ENCODE measurements at regions not wholly inside any gene's neighbourhood (a gene's known extent, or its start where the extent isn't known, plus 50 kb on each side); places are given as distances from the start of the nearest gene placed in this dataset.

DNA sequence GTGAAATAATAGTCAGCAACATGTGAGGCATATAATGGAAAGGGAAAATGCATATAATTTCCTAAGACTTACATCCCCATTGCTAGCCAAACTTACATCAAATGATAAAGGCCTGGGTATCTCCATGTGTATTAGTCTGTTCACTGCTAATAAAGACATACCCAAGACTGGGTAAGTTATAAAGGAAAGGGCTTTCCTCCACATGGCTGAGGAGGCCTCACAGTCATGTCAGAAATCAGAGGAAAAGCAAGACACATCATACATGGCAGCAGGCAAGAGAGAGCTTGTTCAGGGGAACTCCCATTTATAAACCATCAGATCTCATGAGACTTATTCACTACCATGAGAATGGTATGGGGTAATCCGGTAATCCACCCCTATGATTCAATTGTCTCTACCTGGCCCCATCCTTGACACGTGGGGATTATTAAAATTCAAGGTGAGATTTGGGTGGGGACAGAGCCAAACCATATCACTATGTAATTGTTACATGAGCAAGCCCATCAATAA lies 161.5 kb upstream of the SAMSN1 start:
- H3K4me3 ChIP-seq, result no peak overlapping the region
- no peaks in the 10 kb centered on the region for H3K27me3 ChIP-seq
- TF ChIP-seq, protein P1, sequence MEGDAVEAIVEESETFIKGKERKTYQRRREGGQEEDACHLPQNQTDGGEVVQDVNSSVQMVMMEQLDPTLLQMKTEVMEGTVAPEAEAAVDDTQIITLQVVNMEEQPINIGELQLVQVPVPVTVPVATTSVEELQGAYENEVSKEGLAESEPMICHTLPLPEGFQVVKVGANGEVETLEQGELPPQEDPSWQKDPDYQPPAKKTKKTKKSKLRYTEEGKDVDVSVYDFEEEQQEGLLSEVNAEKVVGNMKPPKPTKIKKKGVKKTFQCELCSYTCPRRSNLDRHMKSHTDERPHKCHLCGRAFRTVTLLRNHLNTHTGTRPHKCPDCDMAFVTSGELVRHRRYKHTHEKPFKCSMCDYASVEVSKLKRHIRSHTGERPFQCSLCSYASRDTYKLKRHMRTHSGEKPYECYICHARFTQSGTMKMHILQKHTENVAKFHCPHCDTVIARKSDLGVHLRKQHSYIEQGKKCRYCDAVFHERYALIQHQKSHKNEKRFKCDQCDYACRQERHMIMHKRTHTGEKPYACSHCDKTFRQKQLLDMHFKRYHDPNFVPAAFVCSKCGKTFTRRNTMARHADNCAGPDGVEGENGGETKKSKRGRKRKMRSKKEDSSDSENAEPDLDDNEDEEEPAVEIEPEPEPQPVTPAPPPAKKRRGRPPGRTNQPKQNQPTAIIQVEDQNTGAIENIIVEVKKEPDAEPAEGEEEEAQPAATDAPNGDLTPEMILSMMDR (IDR thresholded peaks at IDR 0.05), result no peak
- no peak for TF ChIP-seq POLR2A (IDR thresholded peaks at IDR 0.05)
- TF ChIP-seq EP300 (IDR thresholded peaks at IDR 0.05), result no peak
- TF ChIP-seq POLR2AphosphoS5 (IDR thresholded peaks at IDR 0.05), result no peak
- no peak overlapping the region for H3K27ac ChIP-seq
- peaks cover 0 to 4% (median 0%) of the 10 kb centered on the region in 3 donors for H3K9me3 ChIP-seq
- ATAC-seq, result no peak
- H3K36me3 ChIP-seq, result no peaks in the 10 kb centered on the region
- H3K4me1 ChIP-seq, result no peaks in the 10 kb centered on the region
- whole genome bisulfite sequencing, 2 donors (ENCODE audit: low coverage in 1 of 2), result 45 to 83% methylated on average over 2 of the region's 2 CpGs

DNA sequence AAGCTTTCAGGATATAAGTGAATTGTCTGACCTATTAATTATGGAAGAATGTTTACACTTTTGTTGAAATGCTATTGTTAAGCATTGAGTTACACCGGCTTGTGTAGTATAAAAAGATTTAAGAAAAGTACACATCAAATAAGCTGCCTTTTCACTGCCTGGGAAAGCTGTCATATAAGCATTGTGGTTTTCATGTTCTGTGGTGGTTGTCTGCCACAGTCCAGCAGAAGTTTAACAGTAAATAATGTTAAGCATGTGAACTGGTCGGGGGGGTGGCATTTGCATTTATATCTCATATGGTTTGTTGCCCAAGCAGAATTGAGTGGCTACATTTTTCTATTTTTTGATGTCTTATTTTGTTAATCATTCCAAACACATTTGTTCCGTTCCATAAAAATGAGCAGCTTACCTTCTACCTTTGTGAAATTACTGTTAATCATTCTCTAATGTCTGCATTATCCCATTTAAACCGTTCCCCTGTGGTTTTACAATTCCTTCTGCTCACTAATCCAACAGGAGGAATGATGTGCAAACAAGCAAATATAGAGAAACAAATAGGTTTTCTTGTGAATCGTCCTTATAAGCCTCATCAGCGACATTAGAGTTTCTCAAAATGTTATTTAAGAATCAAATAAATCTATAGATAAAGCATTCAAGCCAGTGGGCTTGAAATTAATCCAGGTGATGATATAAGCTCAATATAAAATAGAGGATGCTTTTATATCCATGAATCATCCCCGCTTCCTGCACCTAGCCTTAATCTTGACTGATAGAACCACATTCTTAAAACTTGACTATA lies 160.8 kb upstream of the SAMSN1 start:
- Histone ChIP-seq H3K4me3 (no peak overlapping the region), H3K36me3 (no peaks in the 10 kb centered on the region), H3K27ac (no peak overlapping the region), H3K9me3 (no peaks in the 10 kb centered on the region), H3K27me3 (no peaks in the 10 kb centered on the region), H3K4me1 (no peaks in the 10 kb centered on the region)
- 51% methylated on average over 7 of the region's 7 CpGs for WGBS, 2 donors (ENCODE audit: low coverage in 1 of 2)
- TF ChIP-seq EP300 (IDR thresholded peaks at IDR 0.05) (no peak), POLR2AphosphoS5 (IDR thresholded peaks at IDR 0.05) (no peak), POLR2A (IDR thresholded peaks at IDR 0.05) (no peak)
- TF ChIP-seq, protein P1 (IDR thresholded peaks at IDR 0.05), result no peak
- ATAC-seq, result no peak

DNA sequence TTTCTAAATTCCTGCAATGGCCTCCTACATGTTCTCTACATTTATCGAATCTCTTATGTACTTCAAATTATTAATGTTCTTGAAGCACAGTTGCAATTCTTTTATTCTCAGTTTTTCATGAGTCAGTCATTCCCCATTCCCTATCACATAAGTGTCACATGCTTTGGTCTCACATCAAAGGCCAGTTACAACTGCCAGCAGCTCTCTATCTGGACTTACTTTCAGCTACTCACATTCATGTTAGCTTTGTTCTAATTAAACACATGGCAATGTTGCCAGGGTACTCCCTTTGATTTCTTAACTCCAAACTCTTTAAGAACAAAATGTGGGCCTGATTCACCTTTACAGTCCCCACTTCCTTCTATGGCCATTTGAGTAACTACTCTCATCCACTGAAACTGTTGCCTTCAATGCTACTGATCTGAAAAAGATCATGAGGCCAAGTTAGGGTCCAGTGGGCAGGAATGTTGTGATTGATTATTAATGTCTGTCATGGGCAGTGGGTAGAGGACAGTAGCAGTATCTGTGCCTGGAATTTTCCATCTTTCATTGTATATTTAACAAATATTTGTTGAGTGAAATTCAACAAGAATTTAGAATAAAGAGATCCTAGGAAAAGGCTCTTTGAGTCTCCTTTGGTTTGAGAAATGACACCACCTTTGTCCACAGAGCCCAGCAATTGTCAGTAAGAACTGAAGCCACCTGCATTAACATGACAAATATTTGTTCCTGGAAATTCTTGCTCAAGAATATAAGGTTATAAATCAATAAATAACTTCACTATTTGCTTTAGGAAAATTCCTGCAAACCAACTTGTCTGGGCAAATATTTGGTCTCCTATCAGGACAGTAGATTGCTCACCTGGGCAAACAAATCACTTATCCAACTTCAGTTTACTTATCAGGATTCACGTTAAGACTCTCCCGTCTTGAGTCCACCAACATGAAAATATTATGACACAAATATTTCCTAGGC lies 153.6 kb upstream of the SAMSN1 start:
- Histone ChIP-seq H3K27ac (no peak overlapping the region), H3K4me1 (no peaks in the 10 kb centered on the region), H3K27me3 (no peaks in the 10 kb centered on the region), H3K9me3 (no peaks in the 10 kb centered on the region), H3K4me3 (no peak overlapping the region), H3K36me3 (no peaks in the 10 kb centered on the region)
- WGBS, 2 donors (ENCODE audit: low coverage in 1 of 2), result 79 to 92% methylated on average over 3 of the region's 3 CpGs
- TF ChIP-seq EP300 (IDR thresholded peaks at IDR 0.05), result no peak
- no peak for TF ChIP-seq POLR2A (IDR thresholded peaks at IDR 0.05)
- TF ChIP-seq, protein P1 (IDR thresholded peaks at IDR 0.05), result no peak
- no peak for TF ChIP-seq POLR2AphosphoS5 (IDR thresholded peaks at IDR 0.05)
- ATAC-seq, result no peak

DNA sequence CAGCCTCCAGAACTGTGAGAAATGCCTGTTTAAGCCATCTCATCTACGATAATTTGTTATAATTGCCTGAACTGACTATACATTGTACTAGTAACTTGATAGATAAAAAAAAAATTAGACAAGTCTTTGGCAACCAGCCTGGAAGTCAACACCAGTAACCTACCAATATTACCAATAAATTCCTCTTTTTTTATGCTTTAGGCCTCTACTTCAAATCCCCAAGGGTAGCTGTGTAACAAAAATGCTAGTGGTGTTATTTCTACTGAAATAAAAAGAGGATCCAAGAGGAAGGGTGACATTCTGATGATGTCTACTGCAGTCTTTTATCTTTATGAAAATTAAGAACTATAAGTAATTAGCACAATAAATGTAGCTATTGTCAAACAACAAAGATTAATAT lies 151.7 kb upstream of the SAMSN1 start:
- Histone ChIP-seq H3K36me3 (no peaks in the 10 kb centered on the region), H3K27me3 (no peaks in the 10 kb centered on the region), H3K4me1 (no peaks in the 10 kb centered on the region), H3K4me3 (no peak overlapping the region), H3K9me3 (no peaks in the 10 kb centered on the region), H3K27ac (no peak overlapping the region)
- no peak for ATAC-seq
- TF ChIP-seq, protein P1 (IDR thresholded peaks at IDR 0.05), result no peak
- TF ChIP-seq POLR2A (IDR thresholded peaks at IDR 0.05), result no peak
- TF ChIP-seq EP300 (IDR thresholded peaks at IDR 0.05), result no peak
- TF ChIP-seq POLR2AphosphoS5 (IDR thresholded peaks at IDR 0.05), result no peak
- WGBS, 2 donors (ENCODE audit: low coverage in 1 of 2), result 40 to 89% methylated on average over 1 of the region's 1 CpG
